ENCODE measurements at regions not wholly inside any gene's neighbourhood (a gene's known extent, or its start where the extent isn't known, plus 50 kb on each side); places are given as distances from the start of the nearest gene placed in this dataset.

- no peaks in the 10 kb centered on the region for H3K27me3 ChIP-seq (ENCODE audit: control insufficient read depth in 4 of 4, insufficient read depth in 4 of 4, low read length in 3 of 4)
- no peaks in the 10 kb centered on the region for H3K4me1 ChIP-seq (ENCODE audit: control insufficient read depth in 4 of 4, insufficient read depth in 4 of 4, low read length in 3 of 4)
- H3K9me3 ChIP-seq (ENCODE audit: control insufficient read depth in 4 of 4, low read length in 3 of 4), result no peaks in the 10 kb centered on the region
- no peak overlapping the region for H3K27ac ChIP-seq (ENCODE audit: low read depth in 1 of 2, low read length in 2 of 2)
- DNase-seq (ENCODE audit: low spot score), result no peak
- 80% methylated on average over 7 of the region's 7 CpGs for WGBS
- no peak overlapping the region for H3K9ac ChIP-seq (ENCODE audit: low read depth in 1 of 2, low read length in 2 of 2)
- TF ChIP-seq HNF4A (conservative IDR thresholded peaks at IDR 0.05) (no peak), RAD21 (IDR thresholded peaks at IDR 0.05) (no peak), FOXA1 (IDR thresholded peaks at IDR 0.05) (no peak), HNF4G (IDR thresholded peaks at IDR 0.05) (no peak), YY1 (IDR thresholded peaks at IDR 0.05) (no peak), NR2F2 (IDR thresholded peaks at IDR 0.05) (no peak), FOXA2 (IDR thresholded peaks at IDR 0.05) (no peak), SP1 (IDR thresholded peaks at IDR 0.05) (no peak), RXRA (IDR thresholded peaks at IDR 0.05) (no peak), ATF3 (IDR thresholded peaks at IDR 0.05) (no peak)
- H3K36me3 ChIP-seq (ENCODE audit: control insufficient read depth in 4 of 4, insufficient read depth in 3 of 4, low read depth in 1 of 4, low read length in 3 of 4), result no peaks in the 10 kb centered on the region
- H3K4me3 ChIP-seq (ENCODE audit: low read depth in 1 of 3, low read length in 3 of 3), result no peak overlapping the region
Observed at GRCh38 chr7:108846471-108846870, 276.8 kb downstream of the DNAJB9 start.

- Histone ChIP-seq H3K9me3 (ENCODE audit: control insufficient read depth in 4 of 4, low read length in 3 of 4) (no peaks in the 10 kb centered on the region), H3K4me3 (ENCODE audit: low read depth in 1 of 3, low read length in 3 of 3) (no peak overlapping the region), H3K36me3 (ENCODE audit: control insufficient read depth in 4 of 4, insufficient read depth in 3 of 4, low read depth in 1 of 4, low read length in 3 of 4) (no peaks in the 10 kb centered on the region), H3K27me3 (ENCODE audit: control insufficient read depth in 4 of 4, insufficient read depth in 4 of 4, low read length in 3 of 4) (no peaks in the 10 kb centered on the region), H3K9ac (ENCODE audit: low read depth in 1 of 2, low read length in 2 of 2) (no peak overlapping the region), H3K27ac (ENCODE audit: low read depth in 1 of 2, low read length in 2 of 2) (no peak overlapping the region), H3K4me1 (ENCODE audit: control insufficient read depth in 4 of 4, insufficient read depth in 4 of 4, low read length in 3 of 4) (no peaks in the 10 kb centered on the region)
- TF ChIP-seq RXRA (IDR thresholded peaks at IDR 0.05) (no peak), MAX (IDR thresholded peaks at IDR 0.05) (no peak), TAF1 (conservative IDR thresholded peaks at IDR 0.05) (no peak), EGR1 (IDR thresholded peaks at IDR 0.05; ENCODE audit: low read depth in 2 of 2) (no peak)
- 87% methylated on average over 5 of the region's 5 CpGs for WGBS
- DNase-seq (ENCODE audit: low spot score), result no peak
Observed at GRCh38 chr7:108848486-108848885, 278.8 kb downstream of the DNAJB9 start.

- Histone ChIP-seq H3K9ac (ENCODE audit: low read depth in 1 of 2, low read length in 2 of 2) (no peak overlapping the region), H3K27me3 (ENCODE audit: control insufficient read depth in 4 of 4, insufficient read depth in 4 of 4, low read length in 3 of 4) (no peaks in the 10 kb centered on the region), H3K9me3 (ENCODE audit: control insufficient read depth in 4 of 4, low read length in 3 of 4) (peaks cover 0 to 19% (median 7%) of the 10 kb centered on the region in 4 donors), H3K36me3 (ENCODE audit: control insufficient read depth in 4 of 4, insufficient read depth in 3 of 4, low read depth in 1 of 4, low read length in 3 of 4) (no peaks in the 10 kb centered on the region), H3K4me3 (ENCODE audit: low read depth in 1 of 3, low read length in 3 of 3) (no peak overlapping the region), H3K4me1 (ENCODE audit: control insufficient read depth in 4 of 4, insufficient read depth in 4 of 4, low read length in 3 of 4) (no peaks in the 10 kb centered on the region), H3K27ac (ENCODE audit: low read depth in 1 of 2, low read length in 2 of 2) (no peak overlapping the region)
- DNase-seq (ENCODE audit: low spot score), result no peak
- TF ChIP-seq CTCF (IDR thresholded peaks at IDR 0.05; ENCODE audit: low read depth, low read length, missing input control) (no peak), FOXA2 (IDR thresholded peaks at IDR 0.05) (no peak), ZBTB33 (IDR thresholded peaks at IDR 0.05) (no peak), JUND (IDR thresholded peaks at IDR 0.05) (no peak), RAD21 (IDR thresholded peaks at IDR 0.05) (no peak), GABPA (IDR thresholded peaks at IDR 0.05 in 1 of 2, conservative IDR thresholded peaks at IDR 0.05 in 1 of 2) (no peak), ATF3 (IDR thresholded peaks at IDR 0.05) (no peak), RXRA (IDR thresholded peaks at IDR 0.05) (no peak), REST (IDR thresholded peaks at IDR 0.05) (no peak), MAX (IDR thresholded peaks at IDR 0.05) (no peak), HNF4G (IDR thresholded peaks at IDR 0.05) (no peak), EGR1 (IDR thresholded peaks at IDR 0.05; ENCODE audit: low read depth in 2 of 2) (no peak), HNF4A (conservative IDR thresholded peaks at IDR 0.05) (no peak), FOXA1 (IDR thresholded peaks at IDR 0.05) (no peak), TAF1 (conservative IDR thresholded peaks at IDR 0.05) (no peak), NR2F2 (IDR thresholded peaks at IDR 0.05) (no peak)
Observed at GRCh38 chr7:108860615-108861014, 290.9 kb downstream of the DNAJB9 start.

Measured in liver (tissue), 8 donors.